ENCODE measurements at regions not wholly inside any gene's neighbourhood (a gene's known extent, or its start where the extent isn't known, plus 50 kb on each side); places are given as distances from the start of the nearest gene placed in this dataset.

- Histone ChIP-seq H3K9me3 (ENCODE audit: control insufficient read depth, insufficient read depth, low read length) (no peaks in the 10 kb centered on the region), H3K4me3 (ENCODE audit: low read length) (no peak overlapping the region), H3K4me1 (ENCODE audit: control insufficient read depth, insufficient read depth, low read length) (no peaks in the 10 kb centered on the region), H3K27ac (ENCODE audit: low read length) (no peak overlapping the region), H3K27me3 (ENCODE audit: control insufficient read depth, insufficient read depth, low read length) (no peaks in the 10 kb centered on the region; the same call in 1 of the 2 replicates), H3K36me3 (ENCODE audit: control insufficient read depth, insufficient read depth, low read length) (peaks cover 5% of the 10 kb centered on the region)
- DNase-seq (ENCODE audit: low read depth, low spot score), result no peak
- no CpG with 5 or more reads among the region's 13 CpGs for WGBS (ENCODE audit: insufficient coverage, insufficient read length)
Measured at GRCh38 chr2:120809609-120810440, 74.2 kb downstream of the GLI2 start.

- no peak for DNase-seq (ENCODE audit: low read depth, low spot score)
- peaks cover 5% of the 10 kb centered on the region for H3K36me3 ChIP-seq (ENCODE audit: control insufficient read depth, insufficient read depth, low read length)
- no CpG with 5 or more reads among the region's 10 CpGs for WGBS (ENCODE audit: insufficient coverage, insufficient read length)
- H3K9me3 ChIP-seq (ENCODE audit: control insufficient read depth, insufficient read depth, low read length), result no peaks in the 10 kb centered on the region
- no peak overlapping the region for H3K4me3 ChIP-seq (ENCODE audit: low read length)
- H3K27me3 ChIP-seq (ENCODE audit: control insufficient read depth, insufficient read depth, low read length), result no peaks in the 10 kb centered on the region; the same call in 1 of the 2 replicates
- no peaks in the 10 kb centered on the region for H3K4me1 ChIP-seq (ENCODE audit: control insufficient read depth, insufficient read depth, low read length)
- no peak overlapping the region for H3K27ac ChIP-seq (ENCODE audit: low read length)
Measured at GRCh38 chr2:120810639-120811038, 75.0 kb downstream of the GLI2 start.

- WGBS (ENCODE audit: insufficient coverage, insufficient read length), result no CpG with 5 or more reads among the region's 9 CpGs
- H3K4me3 ChIP-seq (ENCODE audit: low read length), result no peak overlapping the region
- no peaks in the 10 kb centered on the region for H3K9me3 ChIP-seq (ENCODE audit: control insufficient read depth, insufficient read depth, low read length)
- no peaks in the 10 kb centered on the region; the same call in 1 of the 2 replicates for H3K27me3 ChIP-seq (ENCODE audit: control insufficient read depth, insufficient read depth, low read length)
- DNase-seq (ENCODE audit: low read depth, low spot score), result no peak
- H3K36me3 ChIP-seq (ENCODE audit: control insufficient read depth, insufficient read depth, low read length), result peaks cover 5% of the 10 kb centered on the region
- H3K27ac ChIP-seq (ENCODE audit: low read length), result no peak overlapping the region
- no peaks in the 10 kb centered on the region for H3K4me1 ChIP-seq (ENCODE audit: control insufficient read depth, insufficient read depth, low read length)
Measured at GRCh38 chr2:120812866-120813265, 77.2 kb downstream of the GLI2 start.

- Histone ChIP-seq H3K4me3 (ENCODE audit: low read length) (no peak overlapping the region), H3K4me1 (ENCODE audit: control insufficient read depth, insufficient read depth, low read length) (no peaks in the 10 kb centered on the region), H3K27me3 (ENCODE audit: control insufficient read depth, insufficient read depth, low read length) (no peaks in the 10 kb centered on the region), H3K36me3 (ENCODE audit: control insufficient read depth, insufficient read depth, low read length) (no peaks in the 10 kb centered on the region), H3K27ac (ENCODE audit: low read length) (no peak overlapping the region), H3K9me3 (ENCODE audit: control insufficient read depth, insufficient read depth, low read length) (no peaks in the 10 kb centered on the region)
- DNase-seq (ENCODE audit: low read depth, low spot score), result no peak
- WGBS (ENCODE audit: insufficient coverage, insufficient read length), result no CpG with 5 or more reads among the region's 6 CpGs
Measured at GRCh38 chr2:120814352-120814751, 78.7 kb downstream of the GLI2 start.

GRCh38 chr2:120815292-120815691 lies 79.6 kb downstream of the GLI2 start:
- WGBS (ENCODE audit: insufficient coverage, insufficient read length), result no CpG with 5 or more reads among the region's 12 CpGs
- Histone ChIP-seq H3K4me1 (ENCODE audit: control insufficient read depth, insufficient read depth, low read length) (peaks cover 2% of the 10 kb centered on the region; the same call in 1 of the 2 replicates), H3K27ac (ENCODE audit: low read length) (no peak overlapping the region), H3K4me3 (ENCODE audit: low read length) (no peak overlapping the region), H3K9me3 (ENCODE audit: control insufficient read depth, insufficient read depth, low read length) (no peaks in the 10 kb centered on the region), H3K27me3 (ENCODE audit: control insufficient read depth, insufficient read depth, low read length) (no peaks in the 10 kb centered on the region), H3K36me3 (ENCODE audit: control insufficient read depth, insufficient read depth, low read length) (no peaks in the 10 kb centered on the region)
- no peak for DNase-seq (ENCODE audit: low read depth, low spot score)

GRCh38 chr2:120817136-120817955 lies 81.7 kb downstream of the GLI2 start:
- Histone ChIP-seq H3K36me3 (ENCODE audit: control insufficient read depth, insufficient read depth, low read length) (no peaks in the 10 kb centered on the region), H3K27ac (ENCODE audit: low read length) (no peak overlapping the region), H3K4me3 (ENCODE audit: low read length) (no peak overlapping the region), H3K9me3 (ENCODE audit: control insufficient read depth, insufficient read depth, low read length) (no peaks in the 10 kb centered on the region), H3K4me1 (ENCODE audit: control insufficient read depth, insufficient read depth, low read length) (peaks cover 11% of the 10 kb centered on the region), H3K27me3 (ENCODE audit: control insufficient read depth, insufficient read depth, low read length) (no peaks in the 10 kb centered on the region)
- DNase-seq (ENCODE audit: low read depth, low spot score), result no peak
- no CpG with 5 or more reads among the region's 25 CpGs for WGBS (ENCODE audit: insufficient coverage, insufficient read length)

- Histone ChIP-seq H3K27ac (ENCODE audit: low read length) (no peak overlapping the region), H3K9me3 (ENCODE audit: control insufficient read depth, insufficient read depth, low read length) (no peaks in the 10 kb centered on the region), H3K27me3 (ENCODE audit: control insufficient read depth, insufficient read depth, low read length) (no peaks in the 10 kb centered on the region), H3K4me3 (ENCODE audit: low read length) (no peak overlapping the region), H3K36me3 (ENCODE audit: control insufficient read depth, insufficient read depth, low read length) (no peaks in the 10 kb centered on the region), H3K4me1 (ENCODE audit: control insufficient read depth, insufficient read depth, low read length) (peaks cover 12% of the 10 kb centered on the region)
- DNase-seq (ENCODE audit: low read depth, low spot score), result no peak
- no CpG with 5 or more reads among the region's 3 CpGs for WGBS (ENCODE audit: insufficient coverage, insufficient read length)
Measured at GRCh38 chr2:120817956-120818325, 82.3 kb downstream of the GLI2 start.

- no peak for DNase-seq (ENCODE audit: low read depth, low spot score)
Measured at GRCh38 chr2:120818441-120818920, 82.8 kb downstream of the GLI2 start.

GRCh38 chr2:120819720-120820210 lies 84.1 kb downstream of the GLI2 start:
- peaks cover 14% of the 10 kb centered on the region for H3K4me1 ChIP-seq (ENCODE audit: control insufficient read depth, insufficient read depth, low read length)
- no CpG with 5 or more reads among the region's 5 CpGs for whole genome bisulfite sequencing (ENCODE audit: insufficient coverage, insufficient read length)
- H3K27me3 ChIP-seq (ENCODE audit: control insufficient read depth, insufficient read depth, low read length), result no peaks in the 10 kb centered on the region
- no peak overlapping the region for H3K4me3 ChIP-seq (ENCODE audit: low read length)
- H3K9me3 ChIP-seq (ENCODE audit: control insufficient read depth, insufficient read depth, low read length), result no peaks in the 10 kb centered on the region
- H3K27ac ChIP-seq (ENCODE audit: low read length), result no peak overlapping the region
- no peak for DNase-seq (ENCODE audit: low read depth, low spot score)
- H3K36me3 ChIP-seq (ENCODE audit: control insufficient read depth, insufficient read depth, low read length), result no peaks in the 10 kb centered on the region

More at GRCh38 chr2:120818441-120818920, 82.8 kb downstream of the GLI2 start:
- Histone ChIP-seq H3K27ac (ENCODE audit: low read length) (no peak overlapping the region), H3K27me3 (ENCODE audit: control insufficient read depth, insufficient read depth, low read length) (no peaks in the 10 kb centered on the region), H3K9me3 (ENCODE audit: control insufficient read depth, insufficient read depth, low read length) (no peaks in the 10 kb centered on the region), H3K4me3 (ENCODE audit: low read length) (no peak overlapping the region), H3K4me1 (ENCODE audit: control insufficient read depth, insufficient read depth, low read length) (peaks cover 12% of the 10 kb centered on the region), H3K36me3 (ENCODE audit: control insufficient read depth, insufficient read depth, low read length) (no peaks in the 10 kb centered on the region)
- no CpG with 5 or more reads among the region's 10 CpGs for WGBS (ENCODE audit: insufficient coverage, insufficient read length)

GRCh38 chr2:120820263-120820952 lies 84.7 kb downstream of the GLI2 start:
- Histone ChIP-seq H3K4me3 (ENCODE audit: low read length) (no peak overlapping the region), H3K4me1 (ENCODE audit: control insufficient read depth, insufficient read depth, low read length) (peaks cover 17% of the 10 kb centered on the region), H3K27me3 (ENCODE audit: control insufficient read depth, insufficient read depth, low read length) (no peaks in the 10 kb centered on the region), H3K9me3 (ENCODE audit: control insufficient read depth, insufficient read depth, low read length) (no peaks in the 10 kb centered on the region), H3K27ac (ENCODE audit: low read length) (no peak overlapping the region), H3K36me3 (ENCODE audit: control insufficient read depth, insufficient read depth, low read length) (no peaks in the 10 kb centered on the region)
- no CpG with 5 or more reads among the region's 19 CpGs for WGBS (ENCODE audit: insufficient coverage, insufficient read length)
- no peak for DNase-seq (ENCODE audit: low read depth, low spot score)

Data from iPS DF 6.9 (cell line).